Tongue (tissue), 1 donor: ENCODE measurements at regions not wholly inside any gene's neighbourhood (a gene's known extent, or its start where the extent isn't known, plus 50 kb on each side); places are given as distances from the start of the nearest gene placed in this dataset.
"Not testable (repeated sequence)": the region's sequence is repeated elsewhere in the genome, so short reads cannot be mapped to it uniquely, and the experiment has no call there.

Experiments
- DNase-seq: peaks from one replicate; pipeline ENCODE4 v3.0.0-alpha.2; 2015

DNA sequence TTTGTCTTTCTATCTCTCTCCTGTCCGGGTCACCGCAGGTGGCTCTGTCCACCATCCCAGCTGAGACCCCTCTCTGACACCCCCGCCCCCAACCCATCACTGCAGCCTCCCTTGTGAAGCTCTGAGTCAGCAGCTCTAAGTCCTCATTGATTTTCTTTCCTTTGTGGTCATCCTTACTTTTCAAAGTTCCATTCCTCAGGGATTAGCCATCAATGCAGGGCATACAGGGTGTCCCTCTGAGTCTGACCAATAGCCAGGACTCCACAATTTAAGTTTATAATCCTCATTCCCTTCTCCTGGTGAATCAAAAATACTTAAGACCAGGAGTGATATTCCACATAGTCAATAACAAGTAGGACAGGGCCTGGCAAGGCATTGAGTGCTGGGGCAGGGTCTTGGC lies 333.3 kb upstream of the CNR1 start:
- no peak for DNase-seq

DNA sequence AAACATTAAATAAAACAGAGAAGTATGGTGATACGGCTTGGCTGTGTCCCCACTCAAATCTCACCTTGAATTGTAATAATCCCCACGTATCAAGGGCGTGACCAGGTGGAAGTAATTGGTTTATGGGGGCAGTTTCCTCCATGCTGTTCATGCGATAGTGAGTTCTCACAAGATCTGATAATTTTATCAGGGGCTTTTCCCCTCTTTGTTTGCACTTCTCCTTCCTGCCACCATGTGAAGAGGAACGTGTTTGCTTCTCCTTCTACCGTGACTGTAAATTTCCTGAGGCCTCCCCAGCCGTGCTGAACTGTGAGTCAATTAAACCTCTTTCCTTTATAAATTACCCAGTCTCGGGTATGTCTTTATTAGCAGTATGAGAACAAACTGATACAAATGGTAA lies 331.3 kb upstream of the CNR1 start:
- not testable (repeated sequence) for DNase-seq

DNA sequence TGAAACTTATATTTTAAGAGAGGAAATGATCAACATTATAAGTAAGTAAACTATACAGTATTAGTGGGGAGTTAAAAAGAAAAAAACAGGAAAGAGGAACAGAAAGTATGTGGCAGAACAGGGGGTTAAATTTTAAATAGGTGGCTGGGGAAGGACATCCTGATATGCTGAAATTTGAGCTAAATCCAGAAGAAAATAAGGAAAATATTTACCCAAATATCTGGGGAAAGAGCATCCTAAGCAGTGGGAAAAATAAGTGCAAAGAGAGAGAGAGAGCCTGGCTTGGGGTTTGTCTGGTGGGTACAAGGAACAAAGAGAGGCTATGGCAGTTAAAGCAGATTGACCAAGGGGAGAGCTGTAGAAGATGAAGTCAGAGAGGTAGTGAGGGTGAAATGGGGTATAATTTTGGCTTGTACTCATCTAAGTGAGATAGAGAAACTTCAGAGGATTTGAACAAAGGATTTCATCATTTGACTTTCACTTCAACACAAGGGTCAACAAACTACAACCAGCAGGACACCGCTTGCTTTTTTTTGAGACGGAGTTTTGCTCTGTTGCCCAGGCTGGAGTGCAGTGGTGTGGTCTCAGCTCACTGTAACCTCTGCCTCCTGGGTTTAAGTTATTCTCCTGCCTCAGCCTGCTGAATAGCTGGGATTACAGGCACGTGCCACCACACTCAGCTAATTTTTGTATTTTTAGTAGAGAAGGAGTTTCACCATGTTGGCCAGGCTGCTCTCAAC lies 328.4 kb upstream of the CNR1 start:
- DNase-seq, result no peak

DNA sequence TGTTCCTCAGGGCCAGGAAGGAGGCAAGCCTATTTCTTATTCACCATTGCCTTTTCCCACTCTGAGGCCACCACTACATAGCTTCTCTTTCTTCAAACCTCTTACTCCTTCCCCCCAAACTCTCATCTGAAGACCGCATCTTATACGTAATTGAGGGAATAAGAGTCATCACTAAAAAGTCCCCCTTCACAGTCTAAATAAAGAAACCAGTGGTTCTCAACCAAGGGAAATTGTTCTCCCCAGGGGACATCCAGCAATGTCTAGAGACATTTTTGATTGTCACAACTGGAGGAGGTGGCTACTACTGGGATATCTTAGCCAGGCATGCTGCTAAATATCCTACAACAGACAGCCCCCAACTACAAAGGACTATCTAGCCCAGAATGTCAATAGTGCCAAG lies 327.6 kb upstream of the CNR1 start:
- no peak for DNase-seq

DNA sequence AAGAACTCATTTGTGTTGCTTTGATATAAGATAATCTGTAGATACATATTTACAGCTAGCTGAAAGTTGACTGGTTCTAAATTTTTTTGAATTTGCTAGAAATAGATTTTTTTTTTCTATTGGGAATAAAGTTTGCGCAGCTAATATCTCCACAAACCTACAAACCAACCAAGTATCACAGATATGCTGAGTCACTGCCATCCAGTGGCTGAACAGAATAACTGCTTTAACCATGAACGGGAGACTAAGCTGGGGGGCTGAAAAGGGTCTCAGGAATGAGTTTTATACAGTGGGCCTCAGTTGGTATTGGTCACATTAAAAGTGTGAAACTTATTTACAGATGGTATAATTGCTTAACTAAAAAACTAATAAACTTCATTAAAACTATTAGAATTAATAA lies 326.7 kb upstream of the CNR1 start:
- DNase-seq, result peak; percentile 4

DNA sequence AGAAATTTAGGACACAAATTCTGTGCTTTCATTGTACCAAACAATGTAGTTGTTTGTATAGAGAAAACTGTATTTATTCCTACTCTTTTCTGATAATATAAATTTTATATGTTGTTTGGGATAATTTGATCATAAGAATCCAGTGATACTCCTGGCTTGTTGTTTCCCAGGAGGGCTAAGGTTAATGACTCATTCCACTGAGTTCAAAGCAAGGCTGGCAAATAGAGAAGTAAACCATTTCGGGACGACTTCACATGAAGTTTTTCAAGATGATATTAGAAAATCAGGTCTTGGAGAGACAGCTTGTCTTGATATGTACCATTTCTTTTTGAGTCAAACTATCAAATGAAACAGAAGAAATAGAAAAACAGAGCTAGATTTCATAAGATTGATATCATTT lies 326.1 kb upstream of the CNR1 start:
- DNase-seq, result no peak

DNA sequence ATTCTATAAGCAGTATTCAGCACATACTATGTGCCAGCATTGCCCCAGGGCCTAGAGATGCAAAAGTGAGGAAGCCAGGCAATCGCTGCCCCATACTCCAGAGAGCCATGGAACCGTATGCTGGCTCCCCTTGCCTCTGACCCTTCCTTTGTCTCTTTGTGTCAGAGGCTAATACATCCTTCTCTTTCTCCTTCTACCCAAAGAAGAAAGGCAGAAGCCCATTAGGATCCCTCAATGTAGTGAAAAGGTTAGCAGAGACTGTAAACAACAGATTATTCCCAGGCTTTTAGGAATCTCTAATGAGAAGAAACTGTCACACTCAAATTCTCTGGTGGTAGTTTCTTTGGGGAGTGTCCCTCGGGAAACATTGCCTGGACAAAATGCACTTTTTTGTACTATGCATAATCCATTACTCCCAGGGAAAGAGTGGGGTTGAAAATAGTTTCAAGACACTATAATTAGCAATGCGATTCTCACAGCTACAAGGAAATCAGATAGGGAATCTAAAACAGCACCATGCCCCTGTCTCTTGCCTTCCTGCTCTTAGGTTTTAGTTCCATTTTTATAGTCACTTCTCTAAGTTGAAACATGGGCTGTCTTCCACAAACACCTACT lies 325.2 kb upstream of the CNR1 start:
- DNase-seq, result no peak

DNA sequence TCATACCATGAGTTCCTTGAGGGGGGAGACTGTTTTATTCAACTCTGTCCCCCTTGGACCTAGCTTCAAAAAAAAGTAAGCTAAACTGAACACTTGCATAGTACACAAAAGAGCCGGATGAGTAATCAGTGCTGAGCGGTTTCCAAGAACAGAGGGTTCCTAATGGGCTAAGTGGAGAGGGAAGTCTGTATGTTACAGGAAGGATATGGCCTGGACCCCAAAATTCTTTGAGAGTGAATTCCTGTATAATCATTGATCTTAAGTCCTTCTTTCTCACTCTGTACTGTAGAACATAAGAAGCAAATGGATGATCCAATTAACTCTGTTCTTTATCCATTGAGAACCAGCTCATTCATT lies 324.7 kb upstream of the CNR1 start:
- no peak for DNase-seq

DNA sequence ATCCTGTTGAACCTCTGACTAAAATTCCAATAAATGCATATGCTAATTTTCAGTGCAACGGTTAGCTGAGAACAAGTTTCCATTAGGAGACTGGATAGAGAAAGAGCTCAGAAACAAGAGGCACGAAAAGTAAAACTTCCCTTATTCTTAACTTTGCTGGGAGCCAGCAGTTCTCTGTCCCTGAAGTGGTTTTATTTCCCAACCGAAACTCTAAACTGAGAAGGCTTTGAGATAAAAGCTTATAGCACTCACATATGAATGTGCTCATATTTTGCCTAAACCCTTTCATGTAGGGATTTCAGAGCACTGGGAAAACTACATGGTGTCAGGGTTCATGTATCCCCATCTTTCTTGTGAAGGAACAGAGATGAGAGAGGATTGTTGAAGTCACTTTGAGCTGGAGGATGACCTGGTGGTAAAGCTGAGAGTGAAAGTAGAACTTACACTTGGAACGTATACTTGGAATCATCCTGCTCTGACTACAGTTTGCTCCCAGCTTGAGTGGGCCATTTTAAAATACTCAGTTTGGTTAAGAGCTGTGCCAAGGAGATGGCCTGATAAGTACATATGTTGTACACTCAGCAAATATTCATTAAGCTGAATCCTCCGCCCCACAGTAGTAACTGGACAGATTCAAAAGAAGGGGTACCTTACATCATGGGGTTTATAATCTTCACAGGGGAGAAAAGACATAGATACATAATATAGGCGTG lies 324.2 kb upstream of the CNR1 start:
- DNase-seq, result no peak

DNA sequence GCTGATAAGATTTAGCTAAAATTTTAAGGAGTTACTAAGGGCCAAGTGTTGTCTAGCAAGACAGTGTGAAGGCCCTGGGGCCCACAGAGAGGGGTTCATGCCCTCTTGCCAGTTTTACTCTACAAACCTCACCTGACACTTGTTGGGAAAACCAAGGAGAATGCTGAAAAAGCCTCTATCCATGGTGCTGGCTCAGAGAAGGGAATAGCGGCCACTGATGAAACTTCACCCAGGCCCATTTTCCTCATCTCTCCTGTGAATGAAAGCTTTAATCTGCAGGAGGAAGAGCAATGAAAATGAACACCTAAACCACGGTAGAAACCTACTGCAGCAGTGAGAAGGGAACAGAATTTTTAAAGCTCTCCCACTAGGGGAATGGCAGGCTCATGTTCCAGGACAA lies 317.3 kb upstream of the CNR1 start:
- no peak for DNase-seq

DNA sequence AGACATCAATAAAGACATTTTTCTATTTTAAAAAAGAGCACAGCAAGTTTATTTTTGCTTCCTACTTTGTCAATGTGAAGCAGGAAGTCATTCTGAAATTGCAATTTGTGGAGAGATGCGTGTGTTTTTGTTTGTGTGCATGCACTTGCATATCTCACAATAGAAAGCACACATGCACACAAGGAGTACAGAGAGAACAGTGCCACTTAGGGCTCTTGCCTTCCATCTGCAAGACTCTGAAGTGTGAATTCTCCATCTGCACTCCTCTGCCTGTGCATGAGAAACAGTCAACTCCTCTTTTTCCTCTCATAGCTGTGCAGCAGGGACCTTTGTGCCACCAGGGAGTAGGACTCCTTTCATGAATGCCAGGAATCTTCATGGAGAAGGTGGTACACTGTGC lies 316.3 kb upstream of the CNR1 start:
- DNase-seq, result no peak

DNA sequence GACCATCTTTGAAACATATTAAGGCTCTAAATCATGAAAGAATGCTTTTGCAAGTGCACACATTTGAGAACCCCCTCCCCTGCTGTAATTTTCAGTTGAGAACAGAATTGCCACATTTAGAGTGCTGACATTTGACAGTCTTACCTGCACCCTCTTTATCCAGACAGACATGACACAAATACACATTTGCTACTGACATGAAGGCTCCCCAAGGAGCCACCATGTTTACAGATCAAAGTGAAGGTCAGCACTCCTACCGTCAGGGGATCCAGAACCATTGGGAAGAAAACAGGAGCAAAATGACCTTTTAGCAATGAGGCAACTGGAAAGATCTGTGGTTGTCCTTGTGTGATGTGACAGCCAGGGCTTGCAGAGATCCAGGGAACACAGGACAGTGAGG lies 315.4 kb upstream of the CNR1 start:
- DNase-seq, result no peak

DNA sequence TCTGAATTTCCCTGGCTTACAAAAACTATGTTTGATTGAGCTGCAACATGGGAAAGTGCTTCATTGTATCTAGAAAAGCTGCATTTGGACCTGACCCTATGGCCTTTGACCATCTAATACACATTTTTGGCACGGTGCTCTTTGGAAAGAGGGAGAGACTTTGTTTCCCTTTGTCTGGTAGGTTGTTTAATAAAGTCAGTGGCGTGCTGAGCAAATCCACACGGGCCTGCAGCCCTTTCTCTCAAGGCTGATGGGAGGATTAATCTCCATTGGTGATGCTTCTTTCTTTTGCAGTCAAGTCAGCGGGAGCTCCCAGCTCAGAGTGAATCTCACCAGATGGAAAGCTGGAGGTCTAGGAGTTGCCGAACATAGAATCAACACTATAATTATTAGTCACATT lies 314.7 kb upstream of the CNR1 start:
- no peak for DNase-seq

DNA sequence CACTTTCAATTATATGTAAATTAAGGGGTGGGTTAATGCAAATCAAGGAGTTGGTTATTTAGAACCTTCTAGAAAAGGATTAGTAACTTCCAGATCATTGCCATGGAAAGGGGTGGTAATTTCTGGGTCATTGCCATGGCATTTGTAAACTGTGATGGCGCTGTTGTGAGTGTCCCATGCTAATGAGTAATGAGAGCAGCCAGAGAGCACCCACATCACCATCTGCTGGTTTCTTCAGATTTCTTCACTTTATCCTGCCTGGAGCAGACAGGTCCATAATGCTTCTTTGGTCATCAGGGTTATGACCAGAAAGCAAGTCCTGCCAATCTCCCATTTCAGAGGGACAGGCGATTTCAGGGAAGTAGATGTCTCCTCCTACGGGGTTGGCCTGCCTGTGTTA lies 311.3 kb upstream of the CNR1 start:
- DNase-seq, result no peak

DNA sequence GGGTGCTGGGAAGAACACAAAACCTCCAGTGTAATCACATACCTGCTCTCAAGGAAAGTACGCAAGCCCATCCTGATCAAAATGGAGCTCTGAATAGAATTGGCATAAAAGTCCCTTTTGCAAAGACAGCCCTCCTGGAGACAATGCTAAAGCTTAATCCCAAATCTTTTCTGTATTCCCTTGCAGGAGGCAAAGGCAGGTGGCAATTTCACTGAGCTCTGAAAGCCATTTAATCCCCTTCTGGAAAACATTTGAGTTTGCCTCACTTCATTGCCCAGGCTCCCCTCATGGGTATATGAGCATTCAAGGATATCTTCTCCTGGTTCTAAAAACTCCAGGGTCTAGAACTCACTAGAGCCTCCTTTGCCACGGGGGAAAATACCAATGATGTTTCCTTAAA lies 310.2 kb upstream of the CNR1 start:
- DNase-seq, result no peak

DNA sequence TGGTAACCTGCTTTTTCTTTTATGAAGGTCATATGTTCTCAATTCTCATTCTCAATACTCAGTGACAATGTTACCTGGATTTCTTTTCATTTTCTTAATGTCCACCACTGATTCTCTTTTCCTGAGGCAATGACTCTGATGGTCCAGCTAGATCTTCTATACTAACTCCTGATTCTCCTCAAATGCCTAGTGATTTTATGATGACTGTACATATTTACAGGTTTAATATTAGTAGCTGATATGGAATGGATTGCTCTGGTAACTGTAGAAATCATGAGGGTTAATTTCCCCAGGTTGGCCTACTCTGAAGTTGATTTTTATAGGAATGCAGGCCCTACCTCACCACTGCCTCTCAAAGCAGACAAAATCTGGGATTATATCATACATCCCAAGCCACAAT lies 308.6 kb upstream of the CNR1 start:
- DNase-seq, result no peak

DNA sequence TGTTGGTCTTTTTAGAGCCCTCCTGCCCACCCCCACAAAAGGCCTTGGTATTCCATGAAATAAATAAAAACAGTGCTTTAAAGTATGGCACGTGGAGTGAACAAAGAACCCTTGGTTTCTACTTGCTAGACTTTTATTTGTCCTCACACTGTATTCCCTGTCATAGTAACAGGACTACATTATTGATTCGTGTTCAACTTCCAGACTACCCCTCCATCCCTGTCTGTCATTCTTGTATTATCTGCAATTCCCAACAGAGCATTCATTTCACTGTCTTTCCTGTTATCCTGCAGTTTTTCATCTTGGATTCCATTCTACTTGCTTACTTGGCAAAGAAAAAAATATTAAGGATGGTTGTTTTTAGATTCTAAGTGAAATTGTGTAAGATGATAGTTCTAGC lies 307.4 kb upstream of the CNR1 start:
- DNase-seq, result no peak

DNA sequence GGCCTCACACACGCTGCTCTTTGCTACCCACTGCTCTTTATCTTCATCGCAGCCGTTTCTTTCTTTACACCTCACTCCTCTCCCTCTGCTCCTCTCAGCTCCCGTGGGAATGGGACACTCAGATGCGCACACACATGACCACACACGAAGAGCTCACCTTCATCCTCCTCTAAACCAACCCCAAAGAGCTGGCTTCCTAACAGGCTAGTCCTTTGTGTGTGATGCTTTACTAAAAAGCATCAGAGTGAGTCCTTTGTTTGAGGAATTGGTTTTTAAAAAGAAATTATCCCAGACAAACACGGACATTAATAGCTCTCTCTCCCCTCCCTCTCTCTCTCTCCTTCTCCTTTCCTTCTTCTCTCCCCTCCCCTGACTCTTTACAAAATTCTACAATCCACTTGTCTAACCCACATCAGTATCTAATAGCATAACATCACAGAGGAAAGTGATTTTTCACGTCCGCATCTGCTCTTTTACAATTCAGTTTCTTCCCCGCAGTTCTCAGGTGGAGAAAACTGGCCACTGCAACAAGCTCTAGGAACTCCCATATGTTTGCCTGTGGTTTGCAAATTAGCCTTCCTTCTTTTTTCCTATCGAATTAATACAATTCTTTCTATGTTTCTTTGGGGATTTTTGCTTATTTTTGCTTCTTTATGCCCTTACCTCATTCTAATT lies 306.8 kb upstream of the CNR1 start:
- DNase-seq, result no peak

DNA sequence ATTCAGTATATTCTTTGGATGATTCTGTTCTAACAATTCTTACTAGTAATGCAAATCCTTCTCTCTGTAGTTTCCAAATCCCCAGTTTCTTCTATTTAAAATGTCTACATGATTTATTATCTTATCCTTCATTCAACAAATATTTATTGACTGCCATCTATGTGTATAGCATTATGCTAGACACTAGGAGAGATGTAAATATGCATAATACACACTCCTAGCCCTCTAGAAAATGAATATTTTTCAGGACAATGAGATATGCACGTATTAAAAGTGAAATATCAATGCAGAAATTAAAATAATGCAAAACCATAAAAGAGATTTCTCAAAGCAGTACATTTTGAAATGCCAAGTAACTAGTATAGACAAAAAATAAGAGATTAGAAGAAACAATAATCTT lies 293.5 kb upstream of the CNR1 start:
- DNase-seq, result no peak

DNA sequence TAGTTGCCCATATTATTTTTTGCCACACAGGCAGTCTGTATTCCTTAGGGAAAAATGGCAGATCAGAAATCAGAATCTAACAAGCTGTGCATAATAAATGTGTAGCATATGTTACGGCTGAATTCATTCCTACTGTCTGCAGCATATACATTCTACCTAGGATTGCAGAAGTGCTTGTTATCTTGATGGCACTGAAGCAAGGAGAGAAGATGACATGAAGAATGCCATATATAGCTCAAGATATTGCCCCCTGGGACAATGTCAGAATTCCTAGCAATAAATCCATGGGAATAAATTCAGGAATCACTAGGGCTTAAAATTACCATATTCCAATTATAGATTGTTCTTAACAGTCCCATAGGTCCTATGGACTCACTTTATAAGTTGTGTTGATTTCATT lies 293.0 kb upstream of the CNR1 start:
- no peak for DNase-seq

DNA sequence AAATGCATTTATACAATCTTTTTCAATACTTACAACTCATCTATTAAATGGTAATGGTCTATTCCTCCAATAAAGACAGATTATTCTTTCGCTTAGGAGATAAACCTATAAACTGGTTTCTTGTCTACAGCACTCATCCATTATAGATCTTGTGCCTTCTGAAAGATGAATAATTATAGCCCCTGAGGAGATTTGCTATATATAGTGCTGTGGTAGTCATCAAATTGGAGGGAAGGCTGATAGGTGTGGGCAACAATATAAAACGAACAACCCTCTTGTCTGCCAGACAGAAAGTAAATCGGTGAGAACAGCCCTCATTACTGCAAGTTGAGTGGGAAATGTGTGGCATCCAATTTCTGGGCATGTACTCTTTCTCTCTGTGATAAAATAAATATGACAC lies 292.5 kb upstream of the CNR1 start:
- no peak for DNase-seq

DNA sequence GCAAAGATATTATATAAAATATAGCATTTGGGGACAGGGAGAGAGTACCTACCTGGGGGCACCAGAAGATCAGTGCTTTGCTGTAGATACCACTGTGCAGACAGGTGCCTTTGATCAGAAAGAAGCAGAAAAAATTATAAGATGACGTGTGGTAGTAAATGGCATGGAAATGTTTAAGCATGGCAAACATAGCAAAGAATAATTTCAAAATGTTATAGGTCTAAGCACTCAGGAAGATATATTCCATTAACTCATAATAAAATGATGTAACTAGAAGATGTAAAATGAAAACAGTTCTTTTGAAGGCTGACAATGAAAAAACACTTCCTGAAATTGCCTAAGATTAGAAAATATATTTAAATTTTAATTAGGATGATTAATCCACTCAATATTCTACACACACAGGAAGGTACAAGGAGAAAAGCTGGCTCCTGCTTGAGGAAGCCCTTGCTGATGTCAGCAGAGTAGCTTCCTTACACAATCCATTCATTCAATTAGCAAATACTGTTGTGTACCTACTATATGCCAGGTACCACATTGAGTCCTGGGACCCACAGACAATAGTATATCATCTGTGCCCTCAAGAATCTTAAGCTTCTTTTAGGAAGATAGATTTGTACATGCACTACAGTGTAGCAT lies 290.2 kb upstream of the CNR1 start:
- DNase-seq, result no peak

DNA sequence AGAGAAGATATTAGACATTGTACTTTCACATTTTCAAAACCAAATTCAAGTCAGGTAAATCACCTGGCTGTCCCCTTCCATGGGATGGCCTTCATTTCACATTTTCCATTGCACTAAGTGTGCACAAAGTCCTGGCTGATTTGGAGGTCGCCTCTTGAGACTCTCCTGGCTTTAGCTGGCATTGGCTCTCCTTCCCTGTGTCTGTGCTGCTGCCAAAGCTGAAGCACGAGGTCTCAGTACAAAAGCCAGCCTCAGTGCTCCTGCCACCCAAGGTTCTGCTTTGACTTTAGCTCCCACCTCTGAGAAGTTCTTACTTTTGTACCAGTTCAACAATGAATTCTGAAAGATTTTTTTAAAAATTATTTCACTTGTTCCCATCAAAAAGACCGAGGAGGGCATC lies 289.2 kb upstream of the CNR1 start:
- no peak for DNase-seq
